GM12874 (cell line): ENCODE measurements at regions not wholly inside any gene's neighbourhood (a gene's known extent, or its start where the extent isn't known, plus 50 kb on each side); places are given as distances from the start of the nearest gene placed in this dataset.

Source experiments
- TF ChIP-seq, protein P1 (sequence below): IDR thresholded peaks from 2 replicates; pipeline ENCODE4 v1.5.1; 2011; ENCODE audit warnings: low read depth, mild to moderate bottlenecking, control low read depth, low read length, moderate library complexity; ENCODE audit not compliant: insufficient read depth

GRCh38 chr5:71836559-71837112 lies 117.6 kb downstream of the CARTPT start:
- TF ChIP-seq, protein P1, sequence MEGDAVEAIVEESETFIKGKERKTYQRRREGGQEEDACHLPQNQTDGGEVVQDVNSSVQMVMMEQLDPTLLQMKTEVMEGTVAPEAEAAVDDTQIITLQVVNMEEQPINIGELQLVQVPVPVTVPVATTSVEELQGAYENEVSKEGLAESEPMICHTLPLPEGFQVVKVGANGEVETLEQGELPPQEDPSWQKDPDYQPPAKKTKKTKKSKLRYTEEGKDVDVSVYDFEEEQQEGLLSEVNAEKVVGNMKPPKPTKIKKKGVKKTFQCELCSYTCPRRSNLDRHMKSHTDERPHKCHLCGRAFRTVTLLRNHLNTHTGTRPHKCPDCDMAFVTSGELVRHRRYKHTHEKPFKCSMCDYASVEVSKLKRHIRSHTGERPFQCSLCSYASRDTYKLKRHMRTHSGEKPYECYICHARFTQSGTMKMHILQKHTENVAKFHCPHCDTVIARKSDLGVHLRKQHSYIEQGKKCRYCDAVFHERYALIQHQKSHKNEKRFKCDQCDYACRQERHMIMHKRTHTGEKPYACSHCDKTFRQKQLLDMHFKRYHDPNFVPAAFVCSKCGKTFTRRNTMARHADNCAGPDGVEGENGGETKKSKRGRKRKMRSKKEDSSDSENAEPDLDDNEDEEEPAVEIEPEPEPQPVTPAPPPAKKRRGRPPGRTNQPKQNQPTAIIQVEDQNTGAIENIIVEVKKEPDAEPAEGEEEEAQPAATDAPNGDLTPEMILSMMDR: no peak

DNA sequence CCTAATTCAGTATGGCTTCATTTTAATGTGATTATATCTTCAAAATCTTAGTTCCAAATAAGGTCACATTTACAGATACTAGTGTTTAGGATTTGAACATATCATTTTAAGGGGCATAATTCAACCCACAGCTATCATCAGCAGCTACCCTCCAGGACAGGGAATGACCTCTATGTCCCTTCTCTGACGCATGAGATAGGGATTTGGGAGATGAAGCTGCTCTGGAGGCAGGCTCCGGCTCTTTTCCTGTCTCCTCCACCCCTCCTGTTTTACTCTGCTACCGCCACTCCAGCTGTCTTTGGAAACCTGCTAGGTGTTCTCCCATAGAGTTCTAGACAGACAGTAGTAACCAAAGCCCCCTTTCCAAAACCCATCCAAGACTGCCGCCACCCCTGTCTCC lies 119.2 kb downstream of the CARTPT start:
- TF ChIP-seq, protein P1: no peak

DNA sequence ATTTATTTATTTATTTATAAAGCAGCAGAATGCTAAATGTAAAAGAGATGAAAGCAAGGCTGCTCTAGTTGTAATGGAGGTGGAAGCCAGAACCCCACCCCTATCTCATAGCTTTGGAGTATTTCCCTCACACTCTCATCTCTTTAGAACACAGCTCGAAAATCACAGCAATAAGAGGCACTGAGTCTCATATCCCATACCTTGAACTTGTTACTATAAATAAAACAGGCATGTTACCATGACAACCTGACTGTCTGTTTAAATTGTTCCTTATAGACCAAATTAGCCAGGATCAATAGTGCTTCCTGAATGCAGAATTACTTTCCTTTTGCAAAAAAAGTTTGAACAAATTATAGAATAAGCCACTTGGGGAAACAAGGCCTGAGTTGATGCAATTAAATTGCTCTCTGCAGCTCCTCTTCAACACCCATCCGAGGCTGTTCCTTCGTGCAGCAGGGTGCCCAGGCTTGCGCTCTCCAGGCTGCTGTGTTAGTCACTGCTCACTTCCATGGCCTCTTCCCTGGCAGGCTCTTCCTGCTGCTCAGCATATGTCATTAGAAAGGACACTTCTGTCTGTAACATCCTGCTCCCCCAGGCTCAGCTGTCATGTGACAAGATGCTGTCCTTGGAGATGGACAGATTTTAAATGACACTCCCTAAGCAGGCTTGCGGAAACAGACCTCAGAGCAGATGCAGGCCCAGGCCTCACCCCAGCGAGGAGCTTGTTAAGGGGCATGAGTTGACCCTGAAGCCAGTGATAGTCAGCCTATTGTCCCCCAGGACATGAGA lies 120.2 kb downstream of the CARTPT start:
- TF ChIP-seq, protein P1: no peak

- TF ChIP-seq, protein P1: no peak
These were observed 122.0 kb downstream of the CARTPT start for GRCh38 chr5:71841107-71841506.

GRCh38 chr5:71843111-71843510 lies 124.0 kb downstream of the CARTPT start:
- TF ChIP-seq, protein P1: no peak

DNA sequence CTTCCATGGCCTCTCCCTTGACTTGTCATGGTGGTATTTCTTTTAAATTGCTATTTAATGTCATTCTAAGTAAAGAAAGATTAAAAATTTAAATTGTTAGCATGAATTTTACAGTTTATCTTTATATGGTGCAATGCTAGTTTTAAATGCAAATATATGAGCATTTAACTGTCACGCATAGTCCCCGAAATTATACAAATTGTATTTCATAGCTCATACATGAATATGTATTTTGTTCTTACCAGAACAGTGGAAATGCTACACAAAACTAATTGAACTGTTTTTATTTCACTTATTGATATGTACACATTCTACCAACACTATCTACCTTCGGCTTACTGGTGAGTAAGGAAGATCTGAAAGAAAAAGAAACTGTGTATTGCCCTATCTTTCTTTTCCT lies 125.8 kb downstream of the CARTPT start:
- TF ChIP-seq, protein P1: no peak

- TF ChIP-seq, protein P1: no peak
These were observed 140.4 kb downstream of the CARTPT start for GRCh38 chr5:71859515-71859914.
